Stomach (tissue), 4 donors: ENCODE measurements at regions not wholly inside any gene's neighbourhood (a gene's known extent, or its start where the extent isn't known, plus 50 kb on each side); places are given as distances from the start of the nearest gene placed in this dataset.

Experiments
- CTCF ChIP-seq, 7 experiments: fragments of 450-650 bp in 4 of 7; fragments of 200-600 bp in 3 of 7; sonication (generic) in 3 of 7; IDR thresholded peaks; one replicate each; pipeline ENCODE4 v1.5.1; 2016 to 2019; ENCODE audit warnings: antibody characterized with exemption in 7 of 7, control low read depth in 2 of 7, mild to moderate bottlenecking in 1 of 7
- POLR2A ChIP-seq, 4 donors: fragments of 450-650 bp; IDR thresholded peaks; one replicate each; pipeline ENCODE4 v1.6.1; 2016; ENCODE audit warnings: antibody characterized with exemption in 4 of 4, control low read depth in 2 of 4, mild to moderate bottlenecking in 1 of 4, moderate library complexity in 1 of 4

DNA sequence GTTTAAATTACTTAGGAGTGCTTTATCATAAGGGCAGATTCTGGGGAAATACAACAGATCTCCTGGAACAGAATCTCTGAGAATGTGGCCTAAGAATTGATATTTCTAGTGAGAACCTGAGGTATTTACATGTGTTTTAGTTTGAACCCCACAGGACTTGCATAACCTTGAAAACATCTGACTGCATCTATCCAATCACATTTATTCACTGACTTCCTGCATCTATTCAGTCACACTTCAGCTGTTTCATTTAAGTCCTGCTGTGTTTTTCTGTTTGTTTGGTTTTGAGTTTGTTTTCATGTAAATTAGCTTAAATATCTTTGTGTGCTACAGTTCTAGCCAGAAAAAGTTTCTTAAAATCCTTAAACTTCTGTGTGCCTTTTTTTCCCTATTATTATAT, 1260.7 kb downstream of the PLA2G4A start:
- TF ChIP-seq CTCF (IDR thresholded peaks at IDR 0.05) (no peak), POLR2A (IDR thresholded peaks at IDR 0.05) (no peak)
